ENCODE measurements at regions not wholly inside any gene's neighbourhood (a gene's known extent, or its start where the extent isn't known, plus 50 kb on each side); places are given as distances from the start of the nearest gene placed in this dataset.

- TF ChIP-seq POLR2A (IDR thresholded peaks at IDR 0.05) (no peak), CTCF (IDR thresholded peaks at IDR 0.05) (no peak), POLR2AphosphoS5 (IDR thresholded peaks at IDR 0.05) (no peak), EP300 (IDR thresholded peaks at IDR 0.05) (no peak)
These were observed 515.9 kb upstream of the PKN2 start for GRCh38 chr1:88168126-88168525.
